ENCODE measurements at regions not wholly inside any gene's neighbourhood (a gene's known extent, or its start where the extent isn't known, plus 50 kb on each side); places are given as distances from the start of the nearest gene placed in this dataset.
"Not testable (repeated sequence)": the region's sequence is repeated elsewhere in the genome, so short reads cannot be mapped to it uniquely, and the experiment has no call there.

GRCh38 chr18:70600225-70600925, 311.5 kb downstream of the SOCS6 start:
- peaks cover 4% of the 10 kb centered on the region for H3K4me1 Mint-ChIP-seq (ENCODE audit: low read depth)
- no peaks in the 10 kb centered on the region for H3K36me3 Mint-ChIP-seq (ENCODE audit: low read depth)
- no peak for DNase-seq (ENCODE audit: low spot score)
- no peak overlapping the region for H3K27ac Mint-ChIP-seq
- intact Hi-C loops (cut with micrococcal nuclease): no loop called here
- H3K27me3 Mint-ChIP-seq (ENCODE audit: low read depth): no peaks in the 10 kb centered on the region
- no peak overlapping the region for H3K4me3 Mint-ChIP-seq (ENCODE audit: low read depth)
- H3K9me3 Mint-ChIP-seq: no peaks in the 10 kb centered on the region

- intact Hi-C loops (cut with micrococcal nuclease): no loop called here
- no peak overlapping the region for H3K4me3 Mint-ChIP-seq (ENCODE audit: low read depth)
- no peaks in the 10 kb centered on the region for H3K36me3 Mint-ChIP-seq (ENCODE audit: low read depth)
- H3K9me3 Mint-ChIP-seq: no peaks in the 10 kb centered on the region
- no peak overlapping the region for H3K27ac Mint-ChIP-seq
- H3K4me1 Mint-ChIP-seq (ENCODE audit: low read depth): peaks cover 4% of the 10 kb centered on the region
- no peak for DNase-seq (ENCODE audit: low spot score)
- H3K27me3 Mint-ChIP-seq (ENCODE audit: low read depth): no peaks in the 10 kb centered on the region
Measured at GRCh38 chr18:70598406-70598805, 309.6 kb downstream of the SOCS6 start.

- H3K4me1 Mint-ChIP-seq (ENCODE audit: low read depth): no peaks in the 10 kb centered on the region
- no peak for DNase-seq (ENCODE audit: low spot score)
- no peaks in the 10 kb centered on the region for H3K36me3 Mint-ChIP-seq (ENCODE audit: low read depth)
- intact Hi-C loops (cut with micrococcal nuclease): no loop called here
- no peaks in the 10 kb centered on the region for H3K9me3 Mint-ChIP-seq
- H3K27ac Mint-ChIP-seq: no peak overlapping the region
- H3K27me3 Mint-ChIP-seq (ENCODE audit: low read depth): no peaks in the 10 kb centered on the region
- no peak overlapping the region for H3K4me3 Mint-ChIP-seq (ENCODE audit: low read depth)
Measured at GRCh38 chr18:70582981-70583380, 294.1 kb downstream of the SOCS6 start.

GRCh38 chr18:70578480-70578879, 289.6 kb downstream of the SOCS6 start:
- Mint-ChIP-seq H3K27me3 (ENCODE audit: low read depth) (no peaks in the 10 kb centered on the region), H3K4me3 (ENCODE audit: low read depth) (no peak overlapping the region), H3K9me3 (peaks cover 7% of the 10 kb centered on the region), H3K4me1 (ENCODE audit: low read depth) (no peaks in the 10 kb centered on the region), H3K27ac (no peak overlapping the region), H3K36me3 (ENCODE audit: low read depth) (no peaks in the 10 kb centered on the region)
- DNase-seq (ENCODE audit: low spot score): no peak
- intact Hi-C loops (cut with micrococcal nuclease): no loop called here

- intact Hi-C loops (cut with micrococcal nuclease): no loop called here
- Mint-ChIP-seq H3K27ac (no peak overlapping the region), H3K27me3 (ENCODE audit: low read depth) (no peaks in the 10 kb centered on the region), H3K4me1 (ENCODE audit: low read depth) (no peaks in the 10 kb centered on the region), H3K9me3 (peaks cover 7% of the 10 kb centered on the region), H3K36me3 (ENCODE audit: low read depth) (no peaks in the 10 kb centered on the region), H3K4me3 (ENCODE audit: low read depth) (no peak overlapping the region)
- no peak for DNase-seq (ENCODE audit: low spot score)
Measured at GRCh38 chr18:70577023-70577420, 288.2 kb downstream of the SOCS6 start.

- Mint-ChIP-seq H3K4me3 (ENCODE audit: low read depth) (no peak overlapping the region), H3K27ac (no peak overlapping the region), H3K27me3 (ENCODE audit: low read depth) (no peaks in the 10 kb centered on the region), H3K9me3 (peaks cover 7% of the 10 kb centered on the region), H3K4me1 (ENCODE audit: low read depth) (no peaks in the 10 kb centered on the region), H3K36me3 (ENCODE audit: low read depth) (no peaks in the 10 kb centered on the region)
- intact Hi-C loops (cut with micrococcal nuclease): no loop called here
- DNase-seq (ENCODE audit: low spot score): no peak
Measured at GRCh38 chr18:70576276-70577022, 287.6 kb downstream of the SOCS6 start.

- H3K36me3 Mint-ChIP-seq (ENCODE audit: low read depth); H3K9me3 Mint-ChIP-seq; H3K4me1 Mint-ChIP-seq (ENCODE audit: low read depth); H3K4me3 Mint-ChIP-seq (ENCODE audit: low read depth); H3K27ac Mint-ChIP-seq; H3K27me3 Mint-ChIP-seq (ENCODE audit: low read depth); intact Hi-C loops (cut with micrococcal nuclease); DNase-seq (ENCODE audit: low spot score): not testable (repeated sequence)
Measured at GRCh38 chr18:70574951-70575350, 286.1 kb downstream of the SOCS6 start.

- H3K27ac Mint-ChIP-seq; H3K27me3 Mint-ChIP-seq (ENCODE audit: low read depth); H3K4me1 Mint-ChIP-seq (ENCODE audit: low read depth); DNase-seq (ENCODE audit: low spot score); H3K4me3 Mint-ChIP-seq (ENCODE audit: low read depth); H3K36me3 Mint-ChIP-seq (ENCODE audit: low read depth); intact Hi-C loops (cut with micrococcal nuclease); H3K9me3 Mint-ChIP-seq: not testable (repeated sequence)
Measured at GRCh38 chr18:70569647-70570046, 280.8 kb downstream of the SOCS6 start.

- no peak overlapping the region for H3K27ac Mint-ChIP-seq
- intact Hi-C loops (cut with micrococcal nuclease): no loop called here
- no peaks in the 10 kb centered on the region for H3K36me3 Mint-ChIP-seq (ENCODE audit: low read depth)
Measured at GRCh38 chr18:70559446-70559845, 270.6 kb downstream of the SOCS6 start.

GRCh38 chr18:70558371-70558770, 269.5 kb downstream of the SOCS6 start:
- Mint-ChIP-seq H3K4me3 (ENCODE audit: low read depth) (no peak overlapping the region), H3K9me3 (no peaks in the 10 kb centered on the region), H3K36me3 (ENCODE audit: low read depth) (no peaks in the 10 kb centered on the region), H3K4me1 (ENCODE audit: low read depth) (no peaks in the 10 kb centered on the region), H3K27ac (no peak overlapping the region), H3K27me3 (ENCODE audit: low read depth) (no peaks in the 10 kb centered on the region)
- intact Hi-C loops (cut with micrococcal nuclease): no loop called here
- no peak for DNase-seq (ENCODE audit: low spot score)

More at GRCh38 chr18:70559446-70559845, 270.6 kb downstream of the SOCS6 start:
- no peaks in the 10 kb centered on the region for H3K4me1 Mint-ChIP-seq (ENCODE audit: low read depth)
- H3K4me3 Mint-ChIP-seq (ENCODE audit: low read depth): no peak overlapping the region
- DNase-seq (ENCODE audit: low spot score): no peak
- no peaks in the 10 kb centered on the region for H3K27me3 Mint-ChIP-seq (ENCODE audit: low read depth)
- H3K9me3 Mint-ChIP-seq: no peaks in the 10 kb centered on the region

GRCh38 chr18:70554854-70555445, 266.1 kb downstream of the SOCS6 start:
- DNase-seq (ENCODE audit: low spot score): no peak
- intact Hi-C loops (cut with micrococcal nuclease): no loop called here
- no peaks in the 10 kb centered on the region for H3K36me3 Mint-ChIP-seq (ENCODE audit: low read depth)
- H3K27ac Mint-ChIP-seq: no peak overlapping the region
- H3K4me1 Mint-ChIP-seq (ENCODE audit: low read depth): no peaks in the 10 kb centered on the region
- no peaks in the 10 kb centered on the region for H3K27me3 Mint-ChIP-seq (ENCODE audit: low read depth)
- H3K9me3 Mint-ChIP-seq: no peaks in the 10 kb centered on the region
- H3K4me3 Mint-ChIP-seq (ENCODE audit: low read depth): no peak overlapping the region

GRCh38 chr18:70553936-70554260, 265.1 kb downstream of the SOCS6 start:
- Mint-ChIP-seq H3K4me3 (ENCODE audit: low read depth) (no peak overlapping the region), H3K4me1 (ENCODE audit: low read depth) (no peaks in the 10 kb centered on the region), H3K36me3 (ENCODE audit: low read depth) (no peaks in the 10 kb centered on the region), H3K27me3 (ENCODE audit: low read depth) (no peaks in the 10 kb centered on the region), H3K27ac (no peak overlapping the region), H3K9me3 (peaks cover 4% of the 10 kb centered on the region)
- intact Hi-C loops (cut with micrococcal nuclease): no loop called here
- DNase-seq (ENCODE audit: low spot score): no peak

- Mint-ChIP-seq H3K4me1 (ENCODE audit: low read depth) (no peaks in the 10 kb centered on the region), H3K9me3 (peaks cover 8% of the 10 kb centered on the region), H3K36me3 (ENCODE audit: low read depth) (no peaks in the 10 kb centered on the region), H3K4me3 (ENCODE audit: low read depth) (no peak overlapping the region), H3K27ac (no peak overlapping the region), H3K27me3 (ENCODE audit: low read depth) (no peaks in the 10 kb centered on the region)
- DNase-seq (ENCODE audit: low spot score): no peak
- intact Hi-C loops (cut with micrococcal nuclease): no loop called here
Measured at GRCh38 chr18:70553245-70553935, 264.5 kb downstream of the SOCS6 start.

Measured in activated T-helper 2 cell treated with anti-CD3 and anti-CD28 coated beads, Interferon-gamma antibody, Interleukin-2, Interleukin-4, amounts not matched to agents 10 μg/mL and 5 μg/mL and 100 μg/mL, durations not matched to agents 14 hours and 24 hours and 36 hours (primary cell).